8988T (cell line): ENCODE measurements at regions not wholly inside any gene's neighbourhood (a gene's known extent, or its start where the extent isn't known, plus 50 kb on each side); places are given as distances from the start of the nearest gene placed in this dataset.

Experiments
- DNase-seq: peaks from one replicate; pipeline ENCODE4 v3.0.0; 2011

DNA sequence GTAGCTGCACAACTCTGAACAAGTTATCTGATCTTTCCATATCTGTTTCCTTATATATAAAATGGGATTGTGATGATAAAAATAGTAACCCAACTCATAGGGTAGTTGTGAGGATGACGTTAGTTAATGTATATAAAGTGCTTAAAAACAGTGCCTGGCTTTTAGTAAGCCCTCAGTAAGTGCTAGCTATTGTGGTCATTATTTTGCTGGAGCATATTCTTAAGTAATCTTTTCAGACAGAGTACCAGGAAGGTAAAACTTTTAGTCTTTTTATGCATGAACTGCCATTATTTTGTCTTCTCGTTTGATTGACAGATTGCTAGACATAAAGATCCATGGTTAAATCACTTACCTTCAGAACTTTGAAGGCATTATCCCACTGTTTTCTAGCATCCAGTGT lies 62.5 kb upstream of the SIM2 start:
- DNase-seq: no peak

DNA sequence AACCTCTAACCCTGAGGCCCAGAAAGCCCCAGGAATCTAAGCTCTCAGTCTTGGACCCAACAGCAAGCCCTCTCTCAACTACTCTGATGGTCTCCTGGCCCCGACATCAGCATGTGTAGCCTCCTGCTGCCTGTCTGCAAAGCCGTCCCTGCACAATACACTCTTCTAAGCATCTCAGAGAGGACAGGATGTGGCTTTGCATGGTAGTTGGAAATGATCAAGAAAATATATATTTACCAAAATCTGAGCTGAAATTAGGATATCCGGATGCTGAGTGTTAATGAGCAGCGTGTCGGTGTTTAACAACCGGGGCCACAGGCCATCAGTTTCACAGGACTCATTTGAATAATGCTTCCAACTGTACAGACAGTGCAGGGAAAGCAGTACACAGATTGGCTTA lies 59.1 kb upstream of the SIM2 start:
- DNase-seq: no peak

DNA sequence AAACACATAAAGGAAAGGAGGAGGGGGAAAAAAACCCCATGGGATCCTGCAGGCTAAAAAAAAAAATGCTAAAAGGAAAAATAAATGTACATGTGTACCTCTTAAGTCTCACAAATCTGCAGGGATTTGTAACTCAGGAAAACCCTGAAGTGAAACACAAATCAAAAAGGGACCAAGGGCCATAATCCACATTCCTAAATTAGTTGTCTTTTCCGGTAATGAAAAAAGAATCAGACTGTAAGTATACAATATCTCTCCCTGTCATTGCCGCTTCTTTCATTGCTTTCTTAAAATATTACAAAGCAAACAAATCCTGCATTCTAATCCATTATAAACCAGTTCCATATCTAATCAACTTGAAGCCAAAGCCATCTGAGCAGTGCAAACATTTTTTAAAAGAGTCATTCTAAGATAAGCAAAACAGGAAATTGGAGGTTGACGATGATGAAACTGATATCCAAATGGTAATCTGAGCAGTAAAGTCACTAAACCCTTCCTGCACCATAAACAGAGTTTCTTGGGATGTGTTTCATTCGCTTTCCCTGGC lies 58.7 kb upstream of the SIM2 start:
- DNase-seq: no peak

DNA sequence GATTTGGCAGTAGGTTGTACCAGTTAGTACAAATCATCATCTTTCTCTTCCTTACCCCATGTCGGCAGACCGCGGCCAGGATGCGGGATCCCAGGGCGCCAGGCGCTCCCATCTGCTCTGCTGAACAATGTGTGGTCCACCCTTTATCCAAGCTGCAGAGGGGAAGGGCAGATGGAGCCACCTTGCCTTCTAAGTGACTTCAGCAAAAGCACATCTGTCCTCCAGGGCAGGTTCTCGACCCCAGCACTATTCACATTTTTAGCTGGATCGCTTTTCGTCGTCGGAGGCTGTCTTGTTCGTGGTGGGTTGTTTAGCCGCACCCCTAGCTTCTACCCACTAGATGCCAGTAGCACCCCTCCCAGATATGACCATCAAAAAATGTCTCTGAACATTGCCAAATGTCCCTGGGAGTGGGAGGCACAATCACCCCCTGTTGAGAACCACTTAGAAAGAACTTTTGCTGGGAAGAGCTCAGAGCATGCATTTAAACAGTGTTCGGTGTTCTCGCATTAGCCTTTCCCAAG lies 58.1 kb upstream of the SIM2 start:
- DNase-seq: no peak

DNA sequence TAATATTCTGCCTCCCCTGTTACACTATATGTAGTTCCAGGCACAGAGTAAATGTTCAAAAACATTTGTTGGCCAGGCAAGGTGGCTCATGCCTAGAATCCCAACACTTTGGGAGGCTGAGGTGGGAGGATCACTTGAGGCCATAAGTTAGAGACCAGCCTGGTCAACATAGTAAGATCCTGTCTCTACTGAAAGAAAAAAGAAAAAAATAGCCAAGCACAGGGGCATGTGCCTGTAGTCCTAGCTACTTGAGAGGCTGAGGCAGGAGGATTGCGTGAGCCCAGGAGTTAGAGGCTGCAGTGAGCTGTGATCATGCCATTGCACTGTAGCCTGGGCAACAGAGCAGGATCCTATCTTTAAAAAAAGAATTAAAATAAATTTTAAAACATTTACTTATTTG lies 57.6 kb upstream of the SIM2 start:
- DNase-seq: no peak

DNA sequence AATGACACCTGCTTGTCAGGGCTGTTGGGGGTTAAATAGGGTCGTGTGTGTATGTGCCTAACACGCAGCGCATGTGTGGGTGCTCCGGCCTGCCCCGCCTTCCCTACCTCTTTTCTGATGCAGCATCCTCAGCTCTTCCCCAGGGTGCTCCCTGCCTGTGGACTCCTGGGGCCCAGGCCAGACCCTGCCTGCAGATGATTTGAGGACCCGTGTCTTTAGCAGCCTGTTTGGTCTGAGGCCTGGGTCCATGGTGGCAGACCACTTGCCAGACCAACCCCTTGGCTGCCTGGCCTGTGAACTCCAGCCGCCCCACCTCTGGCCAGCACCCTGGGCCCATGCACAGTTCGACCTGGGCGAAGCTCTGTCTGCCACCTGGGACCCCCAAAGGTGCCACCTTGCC lies 57.0 kb upstream of the SIM2 start:
- DNase-seq: no peak

DNA sequence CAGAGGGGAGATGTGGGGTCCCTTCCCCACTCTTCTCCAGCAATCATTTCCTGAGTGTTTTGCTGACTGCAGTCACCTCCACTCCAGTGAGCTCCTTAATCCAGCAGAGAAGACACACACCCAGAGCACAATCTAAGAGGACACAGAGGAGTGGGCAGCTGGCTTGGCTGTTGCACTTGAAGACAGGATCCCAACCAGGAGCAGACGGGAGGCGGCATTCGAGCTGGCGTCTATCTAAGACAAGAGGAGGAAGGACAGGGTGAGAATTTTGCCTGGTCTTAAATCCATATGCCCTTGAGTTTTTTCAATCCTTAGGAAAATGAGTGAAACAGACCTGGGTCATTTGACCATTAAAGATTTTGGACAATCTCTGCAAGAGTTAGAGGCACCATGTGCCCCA lies 56.1 kb upstream of the SIM2 start:
- no peak for DNase-seq

DNA sequence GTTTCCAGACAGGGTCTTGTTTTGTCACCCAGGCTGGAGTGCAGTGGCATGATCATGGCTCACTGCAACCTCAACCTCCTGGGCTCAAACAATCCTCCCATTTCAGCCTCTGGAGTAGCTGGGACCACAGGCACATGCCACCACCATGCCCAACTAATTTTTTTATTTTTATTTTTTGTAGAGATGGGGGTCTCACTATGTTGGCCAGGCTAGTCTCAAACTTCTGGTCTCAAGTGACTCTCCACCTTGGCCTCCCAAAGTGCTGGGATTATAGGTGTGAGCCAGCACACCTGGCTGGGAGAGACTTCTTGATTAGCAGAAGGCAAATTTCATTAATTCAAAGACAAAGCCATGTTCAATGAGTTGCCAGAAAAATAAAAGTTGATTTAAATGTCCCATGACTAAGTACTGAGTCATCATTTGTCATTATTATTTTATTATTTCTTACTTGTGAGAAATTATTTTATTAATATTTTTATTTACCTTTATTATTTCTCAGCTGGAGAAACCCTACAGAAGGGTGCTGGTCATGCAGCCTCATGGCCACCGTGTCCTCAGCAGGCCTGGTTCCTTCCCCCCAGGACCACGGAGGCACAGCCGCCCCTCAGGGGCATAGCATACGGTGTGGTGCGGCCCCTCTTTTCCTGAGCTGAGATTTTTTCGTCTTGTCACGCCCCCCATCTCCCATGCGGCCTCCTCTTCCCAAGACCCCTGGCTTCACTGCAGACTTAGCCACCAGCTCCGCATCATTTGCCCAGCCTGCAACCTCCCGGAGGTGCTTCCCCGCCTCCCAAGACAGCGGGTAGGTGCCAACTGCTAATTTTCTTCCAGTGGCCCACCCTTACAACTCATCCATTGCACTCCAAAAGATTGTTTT lies 55.3 kb upstream of the SIM2 start:
- DNase-seq: no peak

DNA sequence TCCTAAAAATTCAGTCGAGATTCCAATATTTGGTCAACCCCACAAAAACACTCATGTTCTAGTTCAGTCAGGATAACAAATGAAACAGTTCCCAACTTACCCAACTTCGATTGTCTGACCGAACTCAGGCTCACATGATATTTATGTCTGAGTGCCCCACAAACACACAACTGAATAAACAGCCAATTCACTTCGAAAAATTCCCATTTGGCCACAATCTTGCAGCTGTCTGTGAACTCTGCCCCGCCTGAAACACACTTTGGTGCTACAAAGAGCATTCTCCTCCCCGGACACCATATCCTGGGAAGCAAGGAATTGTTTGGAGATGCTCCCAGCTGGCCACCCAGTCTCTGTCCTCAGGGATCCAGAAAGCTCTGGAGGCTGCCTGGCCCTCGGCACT lies 52.9 kb upstream of the SIM2 start:
- no peak for DNase-seq

DNA sequence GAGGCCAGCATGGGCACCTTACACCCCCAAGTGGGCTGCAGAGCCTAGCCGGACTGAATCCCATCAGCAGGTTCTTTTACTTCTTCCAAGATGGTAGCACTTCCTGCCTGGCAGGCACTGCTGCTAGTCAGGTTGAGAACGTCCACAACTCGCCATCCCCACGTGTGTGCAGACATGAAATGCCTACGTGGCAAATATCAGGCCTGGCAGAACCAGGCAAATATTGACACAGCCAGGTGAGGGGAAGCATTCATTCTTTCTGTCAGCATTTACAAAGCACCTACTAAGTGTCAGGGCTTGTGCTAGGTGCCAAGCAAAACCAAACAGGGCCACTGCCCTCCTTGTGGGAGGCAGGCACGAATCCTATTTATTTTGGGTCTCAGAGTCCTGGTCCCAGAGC lies 52.3 kb upstream of the SIM2 start:
- no peak for DNase-seq

DNA sequence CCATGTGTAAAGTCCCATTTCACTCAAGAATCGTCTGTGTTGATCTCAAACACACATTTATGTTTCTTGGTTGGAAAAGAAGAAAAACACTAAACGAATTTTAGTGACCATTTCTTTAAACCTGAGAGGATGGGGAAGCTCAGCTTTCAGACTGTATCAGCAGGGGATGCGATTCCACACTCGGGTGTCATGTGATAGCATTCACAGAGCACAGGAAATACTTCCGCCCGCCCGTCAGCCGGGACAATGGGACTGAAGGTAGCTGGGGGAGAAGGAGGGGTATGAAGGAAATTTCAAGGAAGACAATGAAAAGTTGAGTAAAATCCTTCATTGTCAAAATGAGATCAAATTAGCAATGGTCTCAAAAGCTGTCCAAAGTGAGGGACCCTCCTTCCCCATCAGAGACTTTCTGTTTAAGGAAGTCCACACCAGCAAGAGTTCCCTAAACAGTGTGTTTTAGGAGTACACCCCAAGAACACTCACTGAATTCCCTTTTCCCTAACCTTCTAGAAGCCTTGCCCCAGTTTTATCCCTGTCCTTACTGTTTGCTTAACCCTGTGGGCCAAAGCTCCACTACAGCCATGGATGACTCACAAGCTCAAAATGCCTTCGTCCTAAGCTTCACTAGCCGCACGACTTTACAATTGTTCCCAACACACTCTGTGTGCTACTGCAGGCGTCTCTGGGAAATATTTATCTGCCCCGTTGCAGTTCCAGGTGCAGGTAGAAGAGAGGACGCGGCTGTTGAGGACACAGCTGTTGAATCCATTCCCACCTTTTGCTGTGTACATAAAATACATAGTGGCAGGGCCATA lies 51.4 kb upstream of the SIM2 start:
- no peak for DNase-seq
